ENCODE measurements at regions not wholly inside any gene's neighbourhood (a gene's known extent, or its start where the extent isn't known, plus 50 kb on each side); places are given as distances from the start of the nearest gene placed in this dataset.

- no peaks in the 10 kb centered on the region for H3K4me1 Mint-ChIP-seq (ENCODE audit: low read depth)
- intact Hi-C loops (cut with micrococcal nuclease) = no loop called here
- H3K27me3 Mint-ChIP-seq (ENCODE audit: insufficient read depth) = peaks cover 2% of the 10 kb centered on the region
- no peak for DNase-seq (ENCODE audit: low spot score)
- no peaks in the 10 kb centered on the region for H3K36me3 Mint-ChIP-seq (ENCODE audit: low read depth)
- no peak overlapping the region for H3K4me3 Mint-ChIP-seq
- H3K27ac Mint-ChIP-seq = no peak overlapping the region
- no peaks in the 10 kb centered on the region for H3K9me3 Mint-ChIP-seq
Observed at GRCh38 chr1:4047666-4048065, 147.6 kb upstream of the C1orf174 start.

GRCh38 chr1:4048076-4048475 lies 148.0 kb upstream of the C1orf174 start:
- Mint-ChIP-seq H3K9me3 (no peaks in the 10 kb centered on the region), H3K27ac (no peak overlapping the region), H3K4me3 (no peak overlapping the region), H3K4me1 (ENCODE audit: low read depth) (no peaks in the 10 kb centered on the region), H3K36me3 (ENCODE audit: low read depth) (no peaks in the 10 kb centered on the region), H3K27me3 (ENCODE audit: insufficient read depth) (peaks cover 2% of the 10 kb centered on the region)
- intact Hi-C loops (cut with micrococcal nuclease) = no loop called here
- no peak for DNase-seq (ENCODE audit: low spot score)

- H3K27ac Mint-ChIP-seq = no peak overlapping the region
- DNase-seq (ENCODE audit: low spot score) = no peak
- no peaks in the 10 kb centered on the region for H3K27me3 Mint-ChIP-seq (ENCODE audit: insufficient read depth)
- no peaks in the 10 kb centered on the region for H3K4me1 Mint-ChIP-seq (ENCODE audit: low read depth)
- no peaks in the 10 kb centered on the region for H3K36me3 Mint-ChIP-seq (ENCODE audit: low read depth)
- H3K9me3 Mint-ChIP-seq = no peaks in the 10 kb centered on the region
- intact Hi-C loops (cut with micrococcal nuclease) = no loop called here
- no peak overlapping the region for H3K4me3 Mint-ChIP-seq
Observed at GRCh38 chr1:4048921-4049320, 148.8 kb upstream of the C1orf174 start.

- DNase-seq (ENCODE audit: low spot score) = no peak
- intact Hi-C loops (cut with micrococcal nuclease) = no loop called here
- H3K27me3 Mint-ChIP-seq (ENCODE audit: insufficient read depth) = no peaks in the 10 kb centered on the region
- no peaks in the 10 kb centered on the region for H3K9me3 Mint-ChIP-seq
- H3K4me1 Mint-ChIP-seq (ENCODE audit: low read depth) = no peaks in the 10 kb centered on the region
- H3K4me3 Mint-ChIP-seq = no peak overlapping the region
- H3K36me3 Mint-ChIP-seq (ENCODE audit: low read depth) = no peaks in the 10 kb centered on the region
- no peak overlapping the region for H3K27ac Mint-ChIP-seq
Observed at GRCh38 chr1:4050998-4051397, 150.9 kb upstream of the C1orf174 start.

- intact Hi-C loops (cut with micrococcal nuclease) = no loop called here
- Mint-ChIP-seq H3K9me3 (no peaks in the 10 kb centered on the region), H3K4me1 (ENCODE audit: low read depth) (no peaks in the 10 kb centered on the region), H3K36me3 (ENCODE audit: low read depth) (no peaks in the 10 kb centered on the region), H3K27me3 (ENCODE audit: insufficient read depth) (no peaks in the 10 kb centered on the region), H3K27ac (no peak overlapping the region), H3K4me3 (no peak overlapping the region)
- no peak for DNase-seq (ENCODE audit: low spot score)
Observed at GRCh38 chr1:4052657-4053056, 152.6 kb upstream of the C1orf174 start.

- intact Hi-C loops (cut with micrococcal nuclease) = no loop called here
- DNase-seq (ENCODE audit: low spot score) = no peak
- Mint-ChIP-seq H3K27me3 (ENCODE audit: insufficient read depth) (no peaks in the 10 kb centered on the region), H3K4me3 (no peak overlapping the region), H3K36me3 (ENCODE audit: low read depth) (no peaks in the 10 kb centered on the region), H3K9me3 (no peaks in the 10 kb centered on the region), H3K4me1 (ENCODE audit: low read depth) (no peaks in the 10 kb centered on the region), H3K27ac (no peak overlapping the region)
Observed at GRCh38 chr1:4053160-4053748, 153.2 kb upstream of the C1orf174 start.

GRCh38 chr1:4053774-4054173 lies 153.7 kb upstream of the C1orf174 start:
- Mint-ChIP-seq H3K4me1 (ENCODE audit: low read depth) (no peaks in the 10 kb centered on the region), H3K27ac (no peak overlapping the region), H3K36me3 (ENCODE audit: low read depth) (no peaks in the 10 kb centered on the region), H3K9me3 (no peaks in the 10 kb centered on the region), H3K4me3 (no peak overlapping the region), H3K27me3 (ENCODE audit: insufficient read depth) (no peaks in the 10 kb centered on the region)
- intact Hi-C loops (cut with micrococcal nuclease) = no loop called here
- no peak for DNase-seq (ENCODE audit: low spot score)

GRCh38 chr1:4055294-4055967 lies 155.4 kb upstream of the C1orf174 start:
- H3K27ac Mint-ChIP-seq = no peak overlapping the region
- intact Hi-C loops (cut with micrococcal nuclease) = no loop called here
- no peaks in the 10 kb centered on the region for H3K9me3 Mint-ChIP-seq
- no peaks in the 10 kb centered on the region for H3K4me1 Mint-ChIP-seq (ENCODE audit: low read depth)
- H3K27me3 Mint-ChIP-seq (ENCODE audit: insufficient read depth) = no peaks in the 10 kb centered on the region
- DNase-seq (ENCODE audit: low spot score) = no peak
- H3K36me3 Mint-ChIP-seq (ENCODE audit: low read depth) = no peaks in the 10 kb centered on the region
- no peak overlapping the region for H3K4me3 Mint-ChIP-seq

GRCh38 chr1:4056422-4056821 lies 156.3 kb upstream of the C1orf174 start:
- no peaks in the 10 kb centered on the region for H3K9me3 Mint-ChIP-seq
- DNase-seq (ENCODE audit: low spot score) = no peak
- intact Hi-C loops (cut with micrococcal nuclease) = no loop called here
- no peak overlapping the region for H3K27ac Mint-ChIP-seq
- no peaks in the 10 kb centered on the region for H3K4me1 Mint-ChIP-seq (ENCODE audit: low read depth)
- no peak overlapping the region for H3K4me3 Mint-ChIP-seq
- H3K27me3 Mint-ChIP-seq (ENCODE audit: insufficient read depth) = no peaks in the 10 kb centered on the region
- H3K36me3 Mint-ChIP-seq (ENCODE audit: low read depth) = no peaks in the 10 kb centered on the region

GRCh38 chr1:4056989-4057388 lies 156.9 kb upstream of the C1orf174 start:
- no peak for DNase-seq (ENCODE audit: low spot score)

GRCh38 chr1:4057603-4058002 lies 157.5 kb upstream of the C1orf174 start:
- H3K4me3 Mint-ChIP-seq = no peak overlapping the region
- no peaks in the 10 kb centered on the region for H3K27me3 Mint-ChIP-seq (ENCODE audit: insufficient read depth)
- H3K9me3 Mint-ChIP-seq = no peaks in the 10 kb centered on the region
- no peak for DNase-seq (ENCODE audit: low spot score)
- no peaks in the 10 kb centered on the region for H3K36me3 Mint-ChIP-seq (ENCODE audit: low read depth)
- H3K27ac Mint-ChIP-seq = no peak overlapping the region
- no peaks in the 10 kb centered on the region for H3K4me1 Mint-ChIP-seq (ENCODE audit: low read depth)
- intact Hi-C loops (cut with micrococcal nuclease) = no loop called here

More at GRCh38 chr1:4056989-4057388, 156.9 kb upstream of the C1orf174 start:
- Mint-ChIP-seq H3K36me3 (ENCODE audit: low read depth) (no peaks in the 10 kb centered on the region), H3K4me1 (ENCODE audit: low read depth) (no peaks in the 10 kb centered on the region), H3K4me3 (no peak overlapping the region), H3K27me3 (ENCODE audit: insufficient read depth) (no peaks in the 10 kb centered on the region), H3K9me3 (no peaks in the 10 kb centered on the region), H3K27ac (no peak overlapping the region)
- intact Hi-C loops (cut with micrococcal nuclease) = no loop called here

- no peaks in the 10 kb centered on the region for H3K27me3 Mint-ChIP-seq (ENCODE audit: insufficient read depth)
- H3K4me3 Mint-ChIP-seq = no peak overlapping the region
- intact Hi-C loops (cut with micrococcal nuclease) = no loop called here
- H3K9me3 Mint-ChIP-seq = no peaks in the 10 kb centered on the region
- H3K27ac Mint-ChIP-seq = no peak overlapping the region
- H3K4me1 Mint-ChIP-seq (ENCODE audit: low read depth) = no peaks in the 10 kb centered on the region
- H3K36me3 Mint-ChIP-seq (ENCODE audit: low read depth) = no peaks in the 10 kb centered on the region
- no peak for DNase-seq (ENCODE audit: low spot score)
Observed at GRCh38 chr1:4058122-4058521, 158.1 kb upstream of the C1orf174 start.

GRCh38 chr1:4058706-4059105 lies 158.6 kb upstream of the C1orf174 start:
- intact Hi-C loops (cut with micrococcal nuclease) = no loop called here
- DNase-seq (ENCODE audit: low spot score) = no peak
- H3K27me3 Mint-ChIP-seq (ENCODE audit: insufficient read depth) = no peaks in the 10 kb centered on the region
- no peak overlapping the region for H3K27ac Mint-ChIP-seq
- H3K9me3 Mint-ChIP-seq = no peaks in the 10 kb centered on the region
- no peaks in the 10 kb centered on the region for H3K36me3 Mint-ChIP-seq (ENCODE audit: low read depth)
- H3K4me3 Mint-ChIP-seq = no peak overlapping the region
- no peaks in the 10 kb centered on the region for H3K4me1 Mint-ChIP-seq (ENCODE audit: low read depth)

- Mint-ChIP-seq H3K27me3 (ENCODE audit: insufficient read depth) (no peaks in the 10 kb centered on the region), H3K36me3 (ENCODE audit: low read depth) (no peaks in the 10 kb centered on the region), H3K9me3 (no peaks in the 10 kb centered on the region), H3K27ac (no peak overlapping the region), H3K4me3 (no peak overlapping the region), H3K4me1 (ENCODE audit: low read depth) (no peaks in the 10 kb centered on the region)
- intact Hi-C loops (cut with micrococcal nuclease) = no loop called here
- DNase-seq (ENCODE audit: low spot score) = no peak
Observed at GRCh38 chr1:4059270-4059669, 159.2 kb upstream of the C1orf174 start.

All from activated T-helper 1 cell treated with anti-CD3 and anti-CD28 coated beads, Interleukin-12 subunit alpha, Interleukin-12 subunit beta, Interleukin-2, Interleukin-4 antibody, amounts not matched to agents 30 ng/mL and 10 ng/mL and 1 ng/mL, durations not matched to agents 14 hours and 24 hours and 36 hours (primary cell).